GM12801 (cell line): ENCODE measurements at regions not wholly inside any gene's neighbourhood (a gene's known extent, or its start where the extent isn't known, plus 50 kb on each side); places are given as distances from the start of the nearest gene placed in this dataset.

Experiments
- CTCF ChIP-seq: IDR thresholded peaks from one replicate; pipeline ENCODE4 v1.5.1; 2011; ENCODE audit warnings: control low read depth; ENCODE audit not compliant: insufficient read length; ENCODE audit errors: extremely low read depth

- no peak for TF ChIP-seq CTCF
These were observed 478.2 kb downstream of the NPHP4 start for GRCh38 chr1:5513846-5514526.

GRCh38 chr1:5513179-5513578, 479.0 kb downstream of the NPHP4 start:
- TF ChIP-seq CTCF = no peak

- TF ChIP-seq CTCF = no peak
These were observed 480.7 kb downstream of the NPHP4 start for GRCh38 chr1:5511381-5512097.

DNA sequence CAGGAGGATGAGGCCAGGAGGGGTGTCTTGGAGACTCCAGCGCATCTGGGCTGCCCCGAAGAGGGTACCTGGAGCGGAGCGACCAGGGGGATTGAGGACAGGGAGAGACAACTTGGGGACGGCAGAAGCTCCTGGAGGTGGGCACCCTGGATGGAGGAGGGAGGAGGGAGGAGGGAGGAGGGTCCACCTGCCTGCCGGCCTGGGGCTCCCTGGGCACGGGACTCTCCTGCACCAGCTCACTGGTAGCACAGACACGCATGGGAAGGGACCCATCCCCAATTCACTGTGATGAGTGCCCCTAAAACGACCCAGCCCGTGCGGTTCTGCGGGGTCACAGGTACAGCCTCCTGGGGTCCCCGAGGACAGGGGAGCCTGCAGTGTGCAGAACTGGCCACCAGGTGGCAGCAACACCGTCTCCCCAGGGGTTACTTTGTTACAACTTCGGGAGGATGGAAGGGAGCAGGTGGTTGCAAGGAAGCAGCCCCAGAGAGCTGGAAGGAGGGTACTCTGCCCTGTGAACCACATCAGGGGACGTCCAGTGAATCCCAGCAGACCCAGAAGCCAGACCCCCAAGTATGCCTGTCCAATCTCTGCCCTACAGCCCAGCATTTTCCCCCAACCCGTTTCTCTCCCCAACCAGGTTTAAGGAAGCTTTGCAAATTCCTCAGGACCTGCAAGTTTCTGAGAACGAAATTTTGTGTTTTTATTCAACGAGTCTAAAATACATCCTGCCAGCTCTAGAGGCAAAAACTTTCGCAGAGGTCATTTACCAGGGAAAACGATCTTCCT, 482.4 kb downstream of the NPHP4 start:
- TF ChIP-seq CTCF = no peak

GRCh38 chr1:5508669-5509330, 483.4 kb downstream of the NPHP4 start:
- TF ChIP-seq CTCF = no peak

DNA sequence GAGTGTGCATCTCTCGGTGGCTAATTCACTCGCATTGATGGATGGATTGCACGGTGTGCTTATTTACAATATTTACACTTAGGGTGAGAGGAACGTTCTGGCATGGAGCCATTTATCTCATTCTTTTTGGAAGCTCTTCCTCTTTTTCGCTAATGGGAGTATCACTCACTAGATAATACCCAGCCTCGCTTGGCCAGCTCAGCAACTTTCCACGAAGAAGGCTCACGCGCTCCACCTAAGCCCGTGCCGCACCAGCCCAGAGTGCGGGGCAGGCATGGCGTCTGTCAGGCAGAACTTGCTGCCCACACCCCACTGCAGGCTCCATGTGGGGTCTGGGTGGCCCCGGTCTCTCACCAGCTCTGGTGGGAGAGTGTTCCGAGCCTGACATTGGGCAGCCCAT, 484.9 kb downstream of the NPHP4 start:
- TF ChIP-seq CTCF = no peak

- no peak for TF ChIP-seq CTCF
These were observed 485.6 kb downstream of the NPHP4 start for GRCh38 chr1:5506634-5507033.
